ENCODE measurements at regions not wholly inside any gene's neighbourhood (a gene's known extent, or its start where the extent isn't known, plus 50 kb on each side); places are given as distances from the start of the nearest gene placed in this dataset.

DNA sequence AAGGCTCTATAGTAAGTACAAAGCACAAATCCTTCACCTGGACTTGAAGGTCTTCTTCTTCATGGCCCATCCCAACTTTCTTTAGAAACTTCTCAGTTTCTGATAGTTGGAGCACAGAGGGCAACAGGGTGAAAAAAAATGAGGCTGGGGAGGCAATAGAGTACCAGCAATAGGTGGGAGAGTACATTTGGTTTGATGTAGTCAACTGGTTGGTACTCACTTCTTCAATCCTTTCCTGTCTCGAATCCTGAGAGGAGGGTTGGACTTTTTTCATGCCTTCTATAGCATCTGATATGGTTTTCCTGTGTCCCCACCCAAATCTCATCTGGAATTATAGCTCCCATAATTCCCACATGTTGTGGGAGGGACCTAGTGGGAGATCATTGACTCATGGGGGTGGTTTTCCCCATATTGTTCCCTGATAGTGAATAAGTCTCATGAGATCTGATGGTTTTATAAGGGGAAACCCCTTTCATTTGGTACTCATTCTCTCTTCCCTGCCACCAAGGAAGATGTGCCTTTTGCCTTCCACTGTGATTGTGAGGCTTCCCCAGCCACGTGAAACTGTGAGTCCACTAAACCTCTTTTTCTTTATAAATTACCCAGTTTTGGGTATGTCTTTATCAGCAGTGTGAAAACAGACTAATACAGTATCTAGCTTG, 75.9 kb upstream of the LCLAT1 start:
- intact Hi-C loops (cut with DNase I): no loop called here
- FAIRE-seq (no peak), DNase-seq (no peak)
- no peaks in the 10 kb centered on the region for H3K36me3 ChIP-seq (ENCODE audit: control insufficient read depth in 2 of 3, insufficient read depth in 3 of 3, low read length in 3 of 3)
- H3K9ac ChIP-seq (ENCODE audit: low read length in 3 of 3): no peak overlapping the region
- peaks cover 0 to 17% (median 7%) of the 10 kb centered on the region in 3 donors for H3K4me1 ChIP-seq (ENCODE audit: control insufficient read depth in 2 of 3, insufficient read depth in 2 of 3, low read depth in 1 of 3, low read length in 3 of 3)
- H3K9me3 ChIP-seq (ENCODE audit: control insufficient read depth in 2 of 3, insufficient read depth in 1 of 3, low read length in 3 of 3): no peaks in the 10 kb centered on the region
- TF ChIP-seq, protein P1, sequence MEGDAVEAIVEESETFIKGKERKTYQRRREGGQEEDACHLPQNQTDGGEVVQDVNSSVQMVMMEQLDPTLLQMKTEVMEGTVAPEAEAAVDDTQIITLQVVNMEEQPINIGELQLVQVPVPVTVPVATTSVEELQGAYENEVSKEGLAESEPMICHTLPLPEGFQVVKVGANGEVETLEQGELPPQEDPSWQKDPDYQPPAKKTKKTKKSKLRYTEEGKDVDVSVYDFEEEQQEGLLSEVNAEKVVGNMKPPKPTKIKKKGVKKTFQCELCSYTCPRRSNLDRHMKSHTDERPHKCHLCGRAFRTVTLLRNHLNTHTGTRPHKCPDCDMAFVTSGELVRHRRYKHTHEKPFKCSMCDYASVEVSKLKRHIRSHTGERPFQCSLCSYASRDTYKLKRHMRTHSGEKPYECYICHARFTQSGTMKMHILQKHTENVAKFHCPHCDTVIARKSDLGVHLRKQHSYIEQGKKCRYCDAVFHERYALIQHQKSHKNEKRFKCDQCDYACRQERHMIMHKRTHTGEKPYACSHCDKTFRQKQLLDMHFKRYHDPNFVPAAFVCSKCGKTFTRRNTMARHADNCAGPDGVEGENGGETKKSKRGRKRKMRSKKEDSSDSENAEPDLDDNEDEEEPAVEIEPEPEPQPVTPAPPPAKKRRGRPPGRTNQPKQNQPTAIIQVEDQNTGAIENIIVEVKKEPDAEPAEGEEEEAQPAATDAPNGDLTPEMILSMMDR (IDR thresholded peaks at IDR 0.05; ENCODE audit: borderline replicate concordance, extremely low read depth, insufficient read depth): no peak
- no peak overlapping the region for H3K4me3 ChIP-seq (ENCODE audit: low read length in 3 of 3)
- no peaks in the 10 kb centered on the region for H3K27me3 ChIP-seq (ENCODE audit: control insufficient read depth, insufficient read depth, low read length)
- H3K27ac ChIP-seq (ENCODE audit: low read depth in 2 of 2, low read length in 2 of 2): peak overlapping the region; percentile 44 to 65

DNA sequence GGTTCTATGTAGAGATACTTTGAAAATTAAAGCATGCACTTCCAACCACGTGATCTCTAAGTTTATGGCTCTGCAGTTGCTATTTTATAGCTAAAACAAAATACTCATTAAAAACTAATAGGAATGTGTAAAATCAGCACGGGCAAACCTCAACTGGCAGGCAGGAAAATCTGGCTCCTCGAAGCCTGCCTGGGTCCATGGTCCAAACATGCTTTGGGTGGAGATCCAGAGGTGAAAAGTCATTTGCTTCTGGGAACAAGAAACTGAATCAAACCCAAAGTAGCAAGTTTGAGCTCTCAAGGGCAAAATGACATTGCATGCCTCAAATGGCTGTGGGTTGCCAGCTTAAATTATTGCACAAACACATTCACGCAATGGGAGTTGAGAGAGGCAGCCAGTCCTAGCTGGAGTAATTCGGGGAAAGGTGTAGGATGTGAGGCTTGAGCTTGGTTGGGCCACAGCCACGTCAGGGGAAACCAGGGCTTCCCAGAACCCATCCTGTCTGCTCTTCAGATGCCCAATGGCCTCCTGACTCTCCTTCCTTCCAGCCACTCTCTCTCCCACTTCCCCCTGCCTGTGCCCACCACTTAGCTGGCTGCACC, 75.2 kb upstream of the LCLAT1 start:
- no peak overlapping the region for H3K4me3 ChIP-seq (ENCODE audit: low read length in 3 of 3)
- DNase-seq: no peak
- peaks cover 0 to 12% (median 7%) of the 10 kb centered on the region in 3 donors for H3K4me1 ChIP-seq (ENCODE audit: control insufficient read depth in 2 of 3, insufficient read depth in 2 of 3, low read depth in 1 of 3, low read length in 3 of 3)
- no peaks in the 10 kb centered on the region for H3K27me3 ChIP-seq (ENCODE audit: control insufficient read depth, insufficient read depth, low read length)
- H3K27ac ChIP-seq (ENCODE audit: low read depth in 2 of 2, low read length in 2 of 2): peak overlapping the region; percentile 65 to 89
- no peak for FAIRE-seq
- TF ChIP-seq, protein P1 (IDR thresholded peaks at IDR 0.05; ENCODE audit: borderline replicate concordance, extremely low read depth, insufficient read depth): no peak
- H3K9me3 ChIP-seq (ENCODE audit: control insufficient read depth in 2 of 3, insufficient read depth in 1 of 3, low read length in 3 of 3): no peaks in the 10 kb centered on the region
- no peaks in the 10 kb centered on the region for H3K36me3 ChIP-seq (ENCODE audit: control insufficient read depth in 2 of 3, insufficient read depth in 3 of 3, low read length in 3 of 3)
- no peak overlapping the region for H3K9ac ChIP-seq (ENCODE audit: low read length in 3 of 3)
- intact Hi-C loops (cut with DNase I): no loop called here

DNA sequence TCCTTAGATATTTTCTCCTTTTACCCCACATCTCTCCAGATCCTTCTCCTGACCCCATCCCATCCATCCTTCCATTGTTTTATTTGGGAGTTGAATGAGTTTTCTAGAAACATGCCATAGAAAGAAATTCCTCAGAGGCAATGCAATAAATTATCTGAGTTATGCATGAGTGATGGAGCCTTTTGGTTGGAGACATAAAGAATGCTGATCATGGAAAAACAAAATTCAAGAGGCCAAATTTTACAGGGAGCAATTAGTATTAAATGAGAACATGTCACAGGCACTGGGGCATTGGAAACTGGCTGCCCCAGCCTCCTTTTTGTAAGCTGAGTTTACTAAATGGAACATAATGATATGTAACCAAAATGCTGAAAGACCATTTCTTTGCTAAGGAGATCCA, 74.2 kb upstream of the LCLAT1 start:
- intact Hi-C loops (cut with DNase I): no loop called here
- no peaks in the 10 kb centered on the region for H3K9me3 ChIP-seq (ENCODE audit: control insufficient read depth in 2 of 3, insufficient read depth in 1 of 3, low read length in 3 of 3)
- H3K4me1 ChIP-seq (ENCODE audit: control insufficient read depth in 2 of 3, insufficient read depth in 2 of 3, low read depth in 1 of 3, low read length in 3 of 3): peaks cover 0 to 9% (median 7%) of the 10 kb centered on the region in 3 donors
- no peak overlapping the region for H3K27ac ChIP-seq (ENCODE audit: low read depth in 2 of 2, low read length in 2 of 2)
- FAIRE-seq: no peak
- no peaks in the 10 kb centered on the region for H3K36me3 ChIP-seq (ENCODE audit: control insufficient read depth in 2 of 3, insufficient read depth in 3 of 3, low read length in 3 of 3)
- H3K9ac ChIP-seq (ENCODE audit: low read length in 3 of 3): no peak overlapping the region
- H3K27me3 ChIP-seq (ENCODE audit: control insufficient read depth, insufficient read depth, low read length): no peaks in the 10 kb centered on the region
- TF ChIP-seq, protein P1 (IDR thresholded peaks at IDR 0.05; ENCODE audit: borderline replicate concordance, extremely low read depth, insufficient read depth): no peak
- peak in 2 of 5 donors; percentile 53 to 57 for DNase-seq
- H3K4me3 ChIP-seq (ENCODE audit: low read length in 3 of 3): no peak overlapping the region

All from kidney (tissue), 13 donors.